ENCODE measurements at regions not wholly inside any gene's neighbourhood (a gene's known extent, or its start where the extent isn't known, plus 50 kb on each side); places are given as distances from the start of the nearest gene placed in this dataset.

GRCh38 chr20:7790189-7790588 lies 150.1 kb downstream of the HAO1 start:
- no peaks in the 10 kb centered on the region for H3K4me1 ChIP-seq (ENCODE audit: insufficient read depth, low read length, poor library complexity, severe bottlenecking)
- H3K27me3 ChIP-seq (ENCODE audit: insufficient read depth, low read length, poor library complexity, severe bottlenecking): peaks cover 4% of the 10 kb centered on the region
- no peaks in the 10 kb centered on the region for H4K20me1 ChIP-seq (ENCODE audit: insufficient read depth, low read length, poor library complexity, severe bottlenecking)
- H3K9me3 ChIP-seq (ENCODE audit: insufficient read depth, low read depth, low read length): no peaks in the 10 kb centered on the region
- no peaks in the 10 kb centered on the region for H3K79me2 ChIP-seq (ENCODE audit: insufficient read depth, low read length)
- H3K36me3 ChIP-seq (ENCODE audit: insufficient read depth, low read length): no peaks in the 10 kb centered on the region
- no peak overlapping the region for H2AFZ ChIP-seq (ENCODE audit: low read length)
- H3K4me2 ChIP-seq (ENCODE audit: low read depth, low read length, poor library complexity, severe bottlenecking): no peak overlapping the region
- TF ChIP-seq, protein P1, sequence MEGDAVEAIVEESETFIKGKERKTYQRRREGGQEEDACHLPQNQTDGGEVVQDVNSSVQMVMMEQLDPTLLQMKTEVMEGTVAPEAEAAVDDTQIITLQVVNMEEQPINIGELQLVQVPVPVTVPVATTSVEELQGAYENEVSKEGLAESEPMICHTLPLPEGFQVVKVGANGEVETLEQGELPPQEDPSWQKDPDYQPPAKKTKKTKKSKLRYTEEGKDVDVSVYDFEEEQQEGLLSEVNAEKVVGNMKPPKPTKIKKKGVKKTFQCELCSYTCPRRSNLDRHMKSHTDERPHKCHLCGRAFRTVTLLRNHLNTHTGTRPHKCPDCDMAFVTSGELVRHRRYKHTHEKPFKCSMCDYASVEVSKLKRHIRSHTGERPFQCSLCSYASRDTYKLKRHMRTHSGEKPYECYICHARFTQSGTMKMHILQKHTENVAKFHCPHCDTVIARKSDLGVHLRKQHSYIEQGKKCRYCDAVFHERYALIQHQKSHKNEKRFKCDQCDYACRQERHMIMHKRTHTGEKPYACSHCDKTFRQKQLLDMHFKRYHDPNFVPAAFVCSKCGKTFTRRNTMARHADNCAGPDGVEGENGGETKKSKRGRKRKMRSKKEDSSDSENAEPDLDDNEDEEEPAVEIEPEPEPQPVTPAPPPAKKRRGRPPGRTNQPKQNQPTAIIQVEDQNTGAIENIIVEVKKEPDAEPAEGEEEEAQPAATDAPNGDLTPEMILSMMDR (conservative IDR thresholded peaks at IDR 0.05; ENCODE audit: low read length): no peak
- no peak for TF ChIP-seq EZH2phosphoT487 (IDR thresholded peaks at IDR 0.05; ENCODE audit: borderline replicate concordance)
- H3K9ac ChIP-seq (ENCODE audit: low read depth, low read length, poor library complexity, severe bottlenecking): no peak overlapping the region
- H3K9me2 ChIP-seq (replicated peaks; ENCODE audit: low read depth, low read length): no peaks in the 10 kb centered on the region
- no peak overlapping the region for H3K4me3 ChIP-seq (ENCODE audit: low read length, poor library complexity, severe bottlenecking)
- no peaks in the 10 kb centered on the region for H3F3A ChIP-seq (ENCODE audit: low read depth)

- H3K4me3 ChIP-seq (ENCODE audit: low read length, poor library complexity, severe bottlenecking): no peak overlapping the region
- TF ChIP-seq EZH2phosphoT487 (IDR thresholded peaks at IDR 0.05; ENCODE audit: borderline replicate concordance): no peak
- TF ChIP-seq, protein P1 (conservative IDR thresholded peaks at IDR 0.05; ENCODE audit: low read length): no peak
- H2AFZ ChIP-seq (ENCODE audit: low read length): no peak overlapping the region
Observed at GRCh38 chr20:7792150-7792869, 147.9 kb downstream of the HAO1 start.

DNA sequence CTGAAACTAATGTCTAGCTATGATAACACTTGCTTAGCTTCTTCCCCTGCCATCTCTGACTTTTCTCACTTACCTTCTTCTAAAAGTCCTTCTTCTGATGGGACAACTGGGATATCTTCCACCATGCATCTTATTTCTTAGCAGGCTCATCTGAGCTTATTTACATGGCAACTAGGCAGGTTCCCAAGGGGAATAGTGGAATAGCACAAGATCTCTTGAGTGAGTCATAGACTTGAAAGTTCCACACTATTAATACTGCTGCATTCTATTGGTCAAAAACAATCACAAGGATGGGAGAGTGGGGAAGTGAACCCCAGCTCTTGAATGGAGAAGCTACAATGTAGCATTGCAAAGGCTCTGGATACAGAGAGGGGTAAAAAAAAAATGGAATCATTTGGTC lies 142.1 kb downstream of the HAO1 start:
- Histone ChIP-seq H3K27me3 (ENCODE audit: insufficient read depth, low read length, poor library complexity, severe bottlenecking) (no peaks in the 10 kb centered on the region), H3K36me3 (ENCODE audit: insufficient read depth, low read length) (no peaks in the 10 kb centered on the region), H3K9me2 (replicated peaks; ENCODE audit: low read depth, low read length) (no peaks in the 10 kb centered on the region), H3K4me1 (ENCODE audit: insufficient read depth, low read length, poor library complexity, severe bottlenecking) (no peaks in the 10 kb centered on the region), H4K20me1 (ENCODE audit: insufficient read depth, low read length, poor library complexity, severe bottlenecking) (no peaks in the 10 kb centered on the region), H2AFZ (ENCODE audit: low read length) (no peak overlapping the region), H3F3A (ENCODE audit: low read depth) (no peaks in the 10 kb centered on the region), H3K4me3 (ENCODE audit: low read length, poor library complexity, severe bottlenecking) (no peak overlapping the region), H3K9ac (ENCODE audit: low read depth, low read length, poor library complexity, severe bottlenecking) (no peak overlapping the region), H3K9me3 (ENCODE audit: insufficient read depth, low read depth, low read length) (no peaks in the 10 kb centered on the region), H3K79me2 (ENCODE audit: insufficient read depth, low read length) (no peaks in the 10 kb centered on the region), H3K4me2 (ENCODE audit: low read depth, low read length, poor library complexity, severe bottlenecking) (no peak overlapping the region)
- TF ChIP-seq, protein P1 (conservative IDR thresholded peaks at IDR 0.05; ENCODE audit: low read length): no peak
- no peak for TF ChIP-seq EZH2phosphoT487 (IDR thresholded peaks at IDR 0.05; ENCODE audit: borderline replicate concordance)

More at GRCh38 chr20:7792150-7792869, 147.9 kb downstream of the HAO1 start:
- no peaks in the 10 kb centered on the region for H3K9me3 ChIP-seq (ENCODE audit: insufficient read depth, low read depth, low read length)
- H3K36me3 ChIP-seq (ENCODE audit: insufficient read depth, low read length): no peaks in the 10 kb centered on the region
- no peak overlapping the region for H3K9ac ChIP-seq (ENCODE audit: low read depth, low read length, poor library complexity, severe bottlenecking)
- no peaks in the 10 kb centered on the region for H3F3A ChIP-seq (ENCODE audit: low read depth)
- no peaks in the 10 kb centered on the region for H4K20me1 ChIP-seq (ENCODE audit: insufficient read depth, low read length, poor library complexity, severe bottlenecking)
- no peaks in the 10 kb centered on the region for H3K79me2 ChIP-seq (ENCODE audit: insufficient read depth, low read length)
- H3K4me1 ChIP-seq (ENCODE audit: insufficient read depth, low read length, poor library complexity, severe bottlenecking): no peaks in the 10 kb centered on the region
- no peak overlapping the region for H3K4me2 ChIP-seq (ENCODE audit: low read depth, low read length, poor library complexity, severe bottlenecking)
- H3K9me2 ChIP-seq (replicated peaks; ENCODE audit: low read depth, low read length): no peaks in the 10 kb centered on the region
- H3K27me3 ChIP-seq (ENCODE audit: insufficient read depth, low read length, poor library complexity, severe bottlenecking): peaks cover 4% of the 10 kb centered on the region
